Neural cell (in vitro differentiated cells): ENCODE measurements at regions not wholly inside any gene's neighbourhood (a gene's known extent, or its start where the extent isn't known, plus 50 kb on each side); places are given as distances from the start of the nearest gene placed in this dataset.

ENCODE experiments used
- H2AFZ ChIP-seq: fragments of 200-600, 300-800 bp; sonication (generic), shearing (Covaris generic); 2 replicates; pipeline ENCODE4 v1.6.0; 2014; ENCODE audit warnings: low read depth, mild to moderate bottlenecking, antibody characterized with exemption, low read length, moderate library complexity
- H3F3A ChIP-seq: fragments of 200-600 bp; shearing (Covaris generic); 2 replicates; pipeline ENCODE4 v1.6.1; 2016; ENCODE audit warnings: mild to moderate bottlenecking, moderate library complexity, mixed read lengths, antibody characterized with exemption, low read length; ENCODE audit not compliant: insufficient read depth, poor library complexity, severe bottlenecking
- H3K27ac ChIP-seq: fragments of 200-600, 300-800 bp; sonication (generic), shearing (Covaris generic); 2 replicates; pipeline ENCODE4 v1.5.1; 2014; ENCODE audit warnings: mild to moderate bottlenecking, low read length, moderate library complexity
- H3K27me3 ChIP-seq: fragments of 300-800, 200-600 bp; sonication (generic), shearing (Covaris generic); 2 replicates; pipeline ENCODE4 v1.6.0; 2014; ENCODE audit warnings: mild to moderate bottlenecking, low read depth, low read length, moderate library complexity; ENCODE audit not compliant: insufficient read depth
- H3K36me3 ChIP-seq: fragments of 300-800, 200-600 bp; sonication (generic), shearing (Covaris generic); 2 replicates; pipeline ENCODE4 v1.5.1; 2014; ENCODE audit warnings: mild to moderate bottlenecking, antibody characterized with exemption, low read length, moderate library complexity; ENCODE audit not compliant: insufficient read depth
- H3K4me2 ChIP-seq: fragments of 300-800, 200-600 bp; sonication (generic), shearing (Covaris generic); 2 replicates; pipeline ENCODE4 v1.6.0; 2014; ENCODE audit warnings: mild to moderate bottlenecking, low read length
- H3K4me3 ChIP-seq: fragments of 300-800, 200-600 bp; sonication (generic), shearing (Covaris generic); 2 replicates; pipeline ENCODE4 v1.5.1; 2014; ENCODE audit warnings: mild to moderate bottlenecking, low read length, moderate library complexity
- H3K79me2 ChIP-seq: fragments of 200-600 bp; shearing (Covaris generic); replicated peaks from 2 replicates; pipeline ENCODE4 v1.6.0; 2014; ENCODE audit warnings: mild to moderate bottlenecking, low read length, moderate library complexity; ENCODE audit not compliant: insufficient read depth
- H3K9ac ChIP-seq: fragments of 300-800, 200-600 bp; sonication (generic), shearing (Covaris generic); 2 replicates; pipeline ENCODE4 v1.6.1; 2016; ENCODE audit warnings: mild to moderate bottlenecking, low read length, mixed read lengths
- H3K9me2 ChIP-seq: fragments of 200-600 bp; shearing (Covaris generic); 2 replicates; pipeline ENCODE4 v1.6.1; 2016; ENCODE audit warnings: mild to moderate bottlenecking, low read length, mixed read lengths; ENCODE audit not compliant: insufficient read depth
- H3K9me3 ChIP-seq: fragments of 200-600, 300-800 bp; sonication (generic), shearing (Covaris generic); 2 replicates; pipeline ENCODE4 v1.6.1; 2016; ENCODE audit warnings: mild to moderate bottlenecking, mixed run types, low read length, moderate library complexity, mixed read lengths
- H4K20me1 ChIP-seq: fragments of 200-600 bp; shearing (Covaris generic); 2 replicates; pipeline ENCODE4 v1.6.1; 2016; ENCODE audit warnings: mild to moderate bottlenecking, mixed run types; ENCODE audit not compliant: insufficient read depth
- EP300 ChIP-seq: fragments of 450-650 bp; conservative IDR thresholded peaks from 2 replicates; pipeline ENCODE4 v1.6.1; 2014; ENCODE audit warnings: antibody characterized with exemption, mild to moderate bottlenecking, moderate library complexity; ENCODE audit not compliant: poor library complexity, severe bottlenecking
- EZH2 ChIP-seq: fragments of 200-600, 300-800 bp; shearing (Covaris generic), sonication (generic); IDR thresholded peaks from 2 replicates; pipeline ENCODE4 v1.6.1; 2014; ENCODE audit warnings: antibody characterized with exemption, low read length, borderline replicate concordance, mild to moderate bottlenecking; ENCODE audit not compliant: insufficient read depth, poor library complexity, severe bottlenecking
- MXI1 ChIP-seq: fragments of 450-650 bp; conservative IDR thresholded peaks from 2 replicates; pipeline ENCODE4 v1.6.1; 2014; ENCODE audit warnings: antibody characterized with exemption, mild to moderate bottlenecking; ENCODE audit not compliant: poor library complexity, severe bottlenecking
- POLR2AphosphoS5 ChIP-seq: IDR thresholded peaks from 2 replicates; pipeline ENCODE4 v1.6.1; 2012
- RAD21 ChIP-seq: fragments of 450-650 bp; conservative IDR thresholded peaks from 2 replicates; pipeline ENCODE4 v1.6.1; 2014; ENCODE audit warnings: antibody characterized with exemption, mild to moderate bottlenecking, moderate library complexity
- REST ChIP-seq: IDR thresholded peaks from 2 replicates; pipeline ENCODE4 v1.6.1; 2012; ENCODE audit warnings: borderline replicate concordance
- SMC3 ChIP-seq: fragments of 450-650 bp; conservative IDR thresholded peaks from 2 replicates; pipeline ENCODE4 v1.6.1; 2014; ENCODE audit warnings: antibody characterized with exemption, mild to moderate bottlenecking, moderate library complexity; ENCODE audit not compliant: poor library complexity
- TAF1 ChIP-seq: IDR thresholded peaks from 2 replicates; pipeline ENCODE4 v1.6.1; 2012; ENCODE audit warnings: low read depth
- TF ChIP-seq, protein P1 (sequence below): fragments of 450-650 bp; IDR thresholded peaks from 2 replicates; pipeline ENCODE4 v1.5.1; 2014; ENCODE audit warnings: antibody characterized with exemption, mild to moderate bottlenecking, moderate library complexity; ENCODE audit not compliant: poor library complexity, severe bottlenecking

DNA sequence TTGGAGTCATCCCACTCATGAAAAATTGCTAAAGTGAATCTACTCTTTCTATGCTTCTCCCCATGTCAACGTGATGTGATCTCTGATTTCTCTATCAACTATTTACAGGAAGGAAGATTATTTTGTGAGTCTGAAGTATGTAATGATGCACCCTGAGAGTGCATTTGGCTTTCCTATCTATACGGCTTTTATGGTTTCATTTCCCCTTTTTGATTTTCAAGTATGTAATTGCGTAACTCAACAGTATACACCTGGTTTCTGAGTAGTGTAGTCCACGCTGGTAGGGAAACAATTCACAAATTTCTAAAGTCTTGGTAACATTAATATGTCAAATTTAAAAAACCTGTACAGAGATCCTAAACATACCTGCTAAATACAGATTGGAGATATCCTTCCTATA lies 194.7 kb upstream of the SEMA3A start:
- no peaks in the 10 kb centered on the region for H3K79me2 ChIP-seq
- no peak overlapping the region for H2AFZ ChIP-seq
- no peaks in the 10 kb centered on the region for H3K9me3 ChIP-seq
- no peaks in the 10 kb centered on the region for H3K9me2 ChIP-seq
- H4K20me1 ChIP-seq: no peaks in the 10 kb centered on the region
- TF ChIP-seq MXI1: no peak
- TF ChIP-seq RAD21: no peak
- no peak for TF ChIP-seq REST
- TF ChIP-seq, protein P1, sequence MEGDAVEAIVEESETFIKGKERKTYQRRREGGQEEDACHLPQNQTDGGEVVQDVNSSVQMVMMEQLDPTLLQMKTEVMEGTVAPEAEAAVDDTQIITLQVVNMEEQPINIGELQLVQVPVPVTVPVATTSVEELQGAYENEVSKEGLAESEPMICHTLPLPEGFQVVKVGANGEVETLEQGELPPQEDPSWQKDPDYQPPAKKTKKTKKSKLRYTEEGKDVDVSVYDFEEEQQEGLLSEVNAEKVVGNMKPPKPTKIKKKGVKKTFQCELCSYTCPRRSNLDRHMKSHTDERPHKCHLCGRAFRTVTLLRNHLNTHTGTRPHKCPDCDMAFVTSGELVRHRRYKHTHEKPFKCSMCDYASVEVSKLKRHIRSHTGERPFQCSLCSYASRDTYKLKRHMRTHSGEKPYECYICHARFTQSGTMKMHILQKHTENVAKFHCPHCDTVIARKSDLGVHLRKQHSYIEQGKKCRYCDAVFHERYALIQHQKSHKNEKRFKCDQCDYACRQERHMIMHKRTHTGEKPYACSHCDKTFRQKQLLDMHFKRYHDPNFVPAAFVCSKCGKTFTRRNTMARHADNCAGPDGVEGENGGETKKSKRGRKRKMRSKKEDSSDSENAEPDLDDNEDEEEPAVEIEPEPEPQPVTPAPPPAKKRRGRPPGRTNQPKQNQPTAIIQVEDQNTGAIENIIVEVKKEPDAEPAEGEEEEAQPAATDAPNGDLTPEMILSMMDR: no peak
- no peak for TF ChIP-seq EZH2
- TF ChIP-seq SMC3: no peak
- TF ChIP-seq EP300: no peak
- TF ChIP-seq POLR2AphosphoS5: no peak
- no peak for TF ChIP-seq TAF1
- H3K4me2 ChIP-seq: no peak overlapping the region
- H3K27ac ChIP-seq: no peak overlapping the region
- no peaks in the 10 kb centered on the region for H3K36me3 ChIP-seq
- no peak overlapping the region for H3K4me3 ChIP-seq
- H3K9ac ChIP-seq: no peak overlapping the region
- H3F3A ChIP-seq: no peaks in the 10 kb centered on the region
- H3K27me3 ChIP-seq: no peaks in the 10 kb centered on the region

DNA sequence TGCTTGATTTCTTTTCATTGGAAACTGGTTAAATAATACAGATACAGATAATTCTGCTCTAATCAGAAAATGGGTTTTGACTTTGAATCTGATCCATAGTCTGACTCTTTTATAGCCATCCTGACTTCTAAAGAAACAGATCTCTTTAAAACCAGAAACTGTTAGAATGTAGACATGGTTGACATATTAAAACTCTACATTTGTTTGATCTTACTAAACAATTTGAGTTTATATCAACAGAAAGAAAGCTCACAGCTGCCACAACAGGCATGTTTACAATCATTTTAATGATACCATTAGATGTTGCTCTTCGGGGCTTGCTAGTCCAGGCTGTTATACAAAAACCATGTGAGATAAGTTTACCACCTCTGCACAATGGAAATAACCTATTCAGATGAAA lies 193.0 kb upstream of the SEMA3A start:
- no peaks in the 10 kb centered on the region for H3K9me3 ChIP-seq
- H4K20me1 ChIP-seq: no peaks in the 10 kb centered on the region
- TF ChIP-seq MXI1: no peak
- no peak for TF ChIP-seq REST
- TF ChIP-seq EP300: no peak
- no peak for TF ChIP-seq RAD21
- TF ChIP-seq TAF1: no peak
- no peak for TF ChIP-seq POLR2AphosphoS5
- TF ChIP-seq, protein P1: no peak
- TF ChIP-seq SMC3: no peak
- TF ChIP-seq EZH2: no peak
- no peaks in the 10 kb centered on the region for H3K27me3 ChIP-seq
- no peaks in the 10 kb centered on the region for H3F3A ChIP-seq
- H3K79me2 ChIP-seq: no peaks in the 10 kb centered on the region
- no peak overlapping the region for H3K27ac ChIP-seq
- H2AFZ ChIP-seq: no peak overlapping the region
- H3K9ac ChIP-seq: no peak overlapping the region
- no peak overlapping the region for H3K4me3 ChIP-seq
- H3K9me2 ChIP-seq: no peaks in the 10 kb centered on the region
- H3K4me2 ChIP-seq: no peak overlapping the region
- no peaks in the 10 kb centered on the region for H3K36me3 ChIP-seq
